ENCODE measurements at regions not wholly inside any gene's neighbourhood (a gene's known extent, or its start where the extent isn't known, plus 50 kb on each side); places are given as distances from the start of the nearest gene placed in this dataset.

GRCh38 chr13:26836626-26837025 is 76.0 kb upstream of the GPR12 start:
- Mint-ChIP-seq H3K4me3 (no peak overlapping the region), H3K4me1 (ENCODE audit: low read depth) (no peaks in the 10 kb centered on the region), H3K9me3 (no peaks in the 10 kb centered on the region), H3K27ac (no peak overlapping the region), H3K27me3 (ENCODE audit: insufficient read depth) (peaks cover 7% of the 10 kb centered on the region), H3K36me3 (ENCODE audit: low read depth) (no peaks in the 10 kb centered on the region)
- DNase-seq (ENCODE audit: low spot score), result no peak
- intact Hi-C loops (cut with micrococcal nuclease), result no loop called here

DNA sequence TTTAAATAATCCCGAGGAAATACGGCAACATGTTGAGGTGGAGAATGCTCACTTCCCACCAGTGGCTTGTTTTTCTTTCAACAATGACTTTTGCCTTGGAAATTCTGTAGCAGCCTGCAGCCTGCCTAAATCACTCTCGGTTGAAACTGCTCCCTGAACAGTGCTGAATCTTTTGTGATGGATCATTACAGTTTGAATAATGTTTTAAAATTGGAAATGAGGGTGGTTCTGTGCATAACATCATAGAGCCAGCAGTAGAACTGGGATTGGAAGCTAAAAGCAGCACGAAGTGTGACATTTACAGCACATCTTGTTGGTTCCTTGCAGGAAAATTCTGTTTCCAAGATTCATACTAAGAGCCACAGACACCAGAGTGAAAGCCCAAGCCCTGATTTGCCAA is 74.1 kb upstream of the GPR12 start:
- intact Hi-C loops (cut with micrococcal nuclease), result no loop called here
- H3K4me3 Mint-ChIP-seq, result no peak overlapping the region
- no peaks in the 10 kb centered on the region for H3K9me3 Mint-ChIP-seq
- no peaks in the 10 kb centered on the region for H3K4me1 Mint-ChIP-seq (ENCODE audit: low read depth)
- DNase-seq (ENCODE audit: low spot score), result no peak
- no peaks in the 10 kb centered on the region for H3K36me3 Mint-ChIP-seq (ENCODE audit: low read depth)
- no peak overlapping the region for H3K27ac Mint-ChIP-seq
- peaks cover 5% of the 10 kb centered on the region for H3K27me3 Mint-ChIP-seq (ENCODE audit: insufficient read depth)

GRCh38 chr13:26831336-26831908 is 70.8 kb upstream of the GPR12 start:
- Mint-ChIP-seq H3K4me1 (ENCODE audit: low read depth) (no peaks in the 10 kb centered on the region), H3K9me3 (no peaks in the 10 kb centered on the region), H3K27me3 (ENCODE audit: insufficient read depth) (peaks cover 3% of the 10 kb centered on the region), H3K36me3 (ENCODE audit: low read depth) (no peaks in the 10 kb centered on the region), H3K27ac (no peak overlapping the region), H3K4me3 (no peak overlapping the region)
- DNase-seq (ENCODE audit: low spot score), result no peak
- intact Hi-C loops (cut with micrococcal nuclease), result no loop called here

DNA sequence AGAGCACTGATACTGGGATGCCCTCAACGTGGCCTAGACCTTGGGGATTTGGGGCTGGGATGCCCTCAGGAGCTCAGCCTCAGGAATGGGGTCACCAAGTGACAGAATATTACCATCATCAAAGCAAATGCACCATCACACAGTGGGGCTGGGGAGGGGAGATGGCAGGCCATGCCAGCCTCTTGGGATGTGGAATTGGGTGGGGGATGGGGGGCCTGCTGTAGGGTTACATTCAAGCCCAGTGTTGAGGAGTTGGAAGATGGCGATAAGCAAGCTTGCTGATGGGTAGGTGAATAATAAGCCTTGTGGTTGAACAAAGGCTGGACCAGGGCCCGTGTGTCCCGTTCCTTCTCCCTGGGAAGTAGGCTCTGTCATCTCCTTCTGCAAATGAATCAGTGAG is 69.1 kb upstream of the GPR12 start:
- H3K4me3 Mint-ChIP-seq, result no peak overlapping the region
- intact Hi-C loops (cut with micrococcal nuclease), result no loop called here
- H3K4me1 Mint-ChIP-seq (ENCODE audit: low read depth), result no peaks in the 10 kb centered on the region
- no peak overlapping the region for H3K27ac Mint-ChIP-seq
- no peak for DNase-seq (ENCODE audit: low spot score)
- no peaks in the 10 kb centered on the region for H3K9me3 Mint-ChIP-seq
- no peaks in the 10 kb centered on the region for H3K36me3 Mint-ChIP-seq (ENCODE audit: low read depth)
- H3K27me3 Mint-ChIP-seq (ENCODE audit: insufficient read depth), result no peaks in the 10 kb centered on the region

- H3K36me3 Mint-ChIP-seq (ENCODE audit: low read depth), result no peaks in the 10 kb centered on the region
- no peak overlapping the region for H3K4me3 Mint-ChIP-seq
- no peak for DNase-seq (ENCODE audit: low spot score)
- H3K4me1 Mint-ChIP-seq (ENCODE audit: low read depth), result no peaks in the 10 kb centered on the region
- H3K27me3 Mint-ChIP-seq (ENCODE audit: insufficient read depth), result peaks cover 2% of the 10 kb centered on the region
- intact Hi-C loops (cut with micrococcal nuclease), result no loop called here
- H3K27ac Mint-ChIP-seq, result no peak overlapping the region
- H3K9me3 Mint-ChIP-seq, result no peaks in the 10 kb centered on the region
Observed at GRCh38 chr13:26824581-26824980, 64.0 kb upstream of the GPR12 start.

- no peak overlapping the region for H3K27ac Mint-ChIP-seq
- no peaks in the 10 kb centered on the region for H3K4me1 Mint-ChIP-seq (ENCODE audit: low read depth)
- no peak for DNase-seq (ENCODE audit: low spot score)
- H3K27me3 Mint-ChIP-seq (ENCODE audit: insufficient read depth), result peaks cover 2% of the 10 kb centered on the region
- H3K9me3 Mint-ChIP-seq, result no peaks in the 10 kb centered on the region
- intact Hi-C loops (cut with micrococcal nuclease), result no loop called here
- H3K36me3 Mint-ChIP-seq (ENCODE audit: low read depth), result no peaks in the 10 kb centered on the region
- H3K4me3 Mint-ChIP-seq, result no peak overlapping the region
Observed at GRCh38 chr13:26822146-26822545, 61.6 kb upstream of the GPR12 start.

- H3K36me3 Mint-ChIP-seq (ENCODE audit: low read depth), result no peaks in the 10 kb centered on the region
- intact Hi-C loops (cut with micrococcal nuclease), result no loop called here
- no peak overlapping the region for H3K27ac Mint-ChIP-seq
- no peaks in the 10 kb centered on the region for H3K4me1 Mint-ChIP-seq (ENCODE audit: low read depth)
- H3K27me3 Mint-ChIP-seq (ENCODE audit: insufficient read depth), result peaks cover 2% of the 10 kb centered on the region
- H3K4me3 Mint-ChIP-seq, result no peak overlapping the region
- H3K9me3 Mint-ChIP-seq, result no peaks in the 10 kb centered on the region
- DNase-seq (ENCODE audit: low spot score), result no peak
Observed at GRCh38 chr13:26821672-26822071, 61.1 kb upstream of the GPR12 start.

DNA sequence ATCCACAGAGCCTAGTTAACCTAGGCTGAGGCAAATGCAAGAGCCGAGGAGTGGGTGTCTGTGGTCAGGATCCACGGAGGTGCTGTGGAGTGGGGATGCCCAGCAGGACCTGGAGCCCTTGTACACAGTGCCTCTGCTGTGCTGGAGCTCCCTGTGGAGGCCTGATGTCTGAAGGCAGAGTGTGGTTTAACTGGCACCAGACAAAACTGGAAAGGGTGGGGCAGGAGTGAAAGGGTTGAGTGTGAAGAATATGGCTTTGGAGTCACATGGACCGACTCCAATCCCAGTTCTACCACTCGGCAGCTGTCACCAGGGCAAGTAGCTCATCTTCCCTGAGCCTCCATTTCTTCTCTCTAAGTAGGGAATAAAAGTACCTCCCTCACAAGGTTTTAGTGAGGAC is 60.3 kb upstream of the GPR12 start:
- Mint-ChIP-seq H3K27me3 (ENCODE audit: insufficient read depth) (peaks cover 2% of the 10 kb centered on the region), H3K4me3 (no peak overlapping the region), H3K36me3 (ENCODE audit: low read depth) (no peaks in the 10 kb centered on the region), H3K9me3 (no peaks in the 10 kb centered on the region), H3K4me1 (ENCODE audit: low read depth) (no peaks in the 10 kb centered on the region), H3K27ac (no peak overlapping the region)
- no peak for DNase-seq (ENCODE audit: low spot score)
- intact Hi-C loops (cut with micrococcal nuclease), result no loop called here

DNA sequence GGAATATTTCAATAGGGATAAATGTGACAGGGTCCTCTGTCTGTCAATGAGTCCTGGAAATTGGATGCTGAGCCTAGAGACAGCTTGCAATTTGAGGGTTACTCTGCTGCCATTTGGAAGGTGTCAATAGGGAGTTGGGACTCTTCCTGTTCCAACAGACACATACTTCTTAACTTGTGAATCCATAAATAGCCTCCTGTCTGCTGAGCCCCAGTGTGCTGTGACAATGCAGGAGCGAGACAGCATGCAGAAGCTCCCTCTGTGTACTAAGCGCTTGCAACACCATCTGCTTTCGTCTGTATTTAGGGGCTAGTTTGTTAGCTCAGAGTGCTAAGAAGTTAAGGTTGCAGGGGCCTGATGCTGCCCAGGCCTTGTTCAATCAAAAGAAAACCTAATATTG is 58.5 kb upstream of the GPR12 start:
- Mint-ChIP-seq H3K4me3 (no peak overlapping the region), H3K4me1 (ENCODE audit: low read depth) (no peaks in the 10 kb centered on the region), H3K27me3 (ENCODE audit: insufficient read depth) (no peaks in the 10 kb centered on the region), H3K36me3 (ENCODE audit: low read depth) (no peaks in the 10 kb centered on the region), H3K27ac (no peak overlapping the region), H3K9me3 (no peaks in the 10 kb centered on the region)
- no peak for DNase-seq (ENCODE audit: low spot score)
- intact Hi-C loops (cut with micrococcal nuclease), result no loop called here

GRCh38 chr13:26816881-26817280 is 56.3 kb upstream of the GPR12 start:
- no peak overlapping the region for H3K27ac Mint-ChIP-seq
- peaks cover 3% of the 10 kb centered on the region for H3K27me3 Mint-ChIP-seq (ENCODE audit: insufficient read depth)
- no peaks in the 10 kb centered on the region for H3K9me3 Mint-ChIP-seq
- intact Hi-C loops (cut with micrococcal nuclease), result no loop called here
- H3K36me3 Mint-ChIP-seq (ENCODE audit: low read depth), result no peaks in the 10 kb centered on the region
- no peaks in the 10 kb centered on the region for H3K4me1 Mint-ChIP-seq (ENCODE audit: low read depth)
- H3K4me3 Mint-ChIP-seq, result no peak overlapping the region
- DNase-seq (ENCODE audit: low spot score), result no peak

GRCh38 chr13:26813980-26814348 is 53.4 kb upstream of the GPR12 start:
- intact Hi-C loops (cut with micrococcal nuclease), result no loop called here
- Mint-ChIP-seq H3K36me3 (ENCODE audit: low read depth) (no peaks in the 10 kb centered on the region), H3K9me3 (no peaks in the 10 kb centered on the region), H3K27ac (no peak overlapping the region), H3K4me1 (ENCODE audit: low read depth) (no peaks in the 10 kb centered on the region), H3K27me3 (ENCODE audit: insufficient read depth) (peaks cover 7% of the 10 kb centered on the region), H3K4me3 (no peak overlapping the region)
- DNase-seq (ENCODE audit: low spot score), result no peak

GRCh38 chr13:26813321-26813979 is 52.9 kb upstream of the GPR12 start:
- H3K36me3 Mint-ChIP-seq (ENCODE audit: low read depth), result no peaks in the 10 kb centered on the region
- H3K4me3 Mint-ChIP-seq, result no peak overlapping the region
- peaks cover 7% of the 10 kb centered on the region for H3K27me3 Mint-ChIP-seq (ENCODE audit: insufficient read depth)
- no peaks in the 10 kb centered on the region for H3K4me1 Mint-ChIP-seq (ENCODE audit: low read depth)
- no peaks in the 10 kb centered on the region for H3K9me3 Mint-ChIP-seq
- no peak for DNase-seq (ENCODE audit: low spot score)
- no peak overlapping the region for H3K27ac Mint-ChIP-seq
- intact Hi-C loops (cut with micrococcal nuclease), result no loop called here

DNA sequence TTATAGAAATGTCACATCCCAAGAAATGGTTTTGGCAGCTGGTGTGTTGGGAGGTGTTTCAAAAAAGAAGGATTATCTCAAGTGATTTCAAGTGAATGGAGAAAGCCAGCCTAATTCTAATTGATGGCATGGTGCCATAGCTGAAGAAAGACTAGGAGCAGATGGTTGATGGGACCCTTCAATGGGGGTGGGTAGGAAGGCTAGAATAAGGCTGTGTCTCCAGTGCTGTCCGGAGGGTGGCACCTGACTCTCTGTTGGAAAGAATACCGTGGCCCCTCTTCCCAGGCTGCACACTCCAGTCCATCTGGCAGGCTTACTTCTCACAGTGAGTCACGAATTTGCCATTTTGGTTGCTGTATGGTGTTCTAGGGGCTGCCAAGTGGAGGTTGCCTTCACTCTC is 51.0 kb upstream of the GPR12 start:
- Mint-ChIP-seq H3K9me3 (no peaks in the 10 kb centered on the region), H3K4me1 (ENCODE audit: low read depth) (no peaks in the 10 kb centered on the region), H3K27ac (no peak overlapping the region), H3K36me3 (ENCODE audit: low read depth) (no peaks in the 10 kb centered on the region), H3K27me3 (ENCODE audit: insufficient read depth) (peaks cover 7% of the 10 kb centered on the region), H3K4me3 (no peak overlapping the region)
- intact Hi-C loops (cut with micrococcal nuclease), result no loop called here
- no peak for DNase-seq (ENCODE audit: low spot score)
